ENCODE measurements at regions not wholly inside any gene's neighbourhood (a gene's known extent, or its start where the extent isn't known, plus 50 kb on each side); places are given as distances from the start of the nearest gene placed in this dataset.
"Not testable (repeated sequence)": the region's sequence is repeated elsewhere in the genome, so short reads cannot be mapped to it uniquely, and the experiment has no call there.

DNA sequence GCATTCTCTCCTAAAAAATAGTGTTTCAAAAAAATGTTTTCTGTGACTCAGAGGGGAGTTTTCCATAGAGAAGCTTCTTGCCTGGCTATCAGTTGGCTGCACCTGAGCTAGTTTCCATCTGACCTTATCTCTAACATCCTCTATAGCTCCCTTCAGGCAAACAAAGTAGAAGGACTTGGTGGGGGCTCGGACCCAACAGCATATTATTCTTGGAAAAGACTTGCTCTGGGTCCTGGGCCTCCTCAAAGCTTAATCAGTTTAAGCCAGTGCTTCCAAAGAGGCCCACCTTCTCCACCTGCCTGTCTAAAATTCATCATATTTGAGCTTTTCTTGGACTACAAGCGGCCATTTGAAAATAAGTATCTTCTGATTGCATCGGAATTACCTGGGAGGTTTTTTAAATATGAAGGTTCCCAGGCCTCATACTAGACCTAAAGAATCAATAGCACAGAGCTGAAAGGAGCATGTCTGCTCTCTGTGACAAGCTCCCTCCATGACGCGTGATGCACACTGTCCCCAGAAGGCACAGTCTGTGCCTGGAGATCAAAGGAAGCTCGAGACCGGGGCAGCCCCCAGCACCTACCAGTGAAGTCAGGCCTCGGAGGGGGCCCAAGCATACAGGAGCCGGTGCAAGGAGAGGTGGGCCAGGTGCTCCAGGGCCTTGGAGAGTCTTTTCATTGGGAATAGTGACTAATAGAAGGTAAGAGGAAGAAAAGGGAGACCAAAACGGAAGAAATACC, 80.6 kb upstream of the HIVEP1 start:
- Histone ChIP-seq H3K36me3 (ENCODE audit: control insufficient read depth in 2 of 2, extremely low read depth in 1 of 2, insufficient read depth in 2 of 2, low read length in 2 of 2) (no peaks in the 10 kb centered on the region), H3K9me3 (ENCODE audit: control insufficient read depth, low read depth, low read length) (no peaks in the 10 kb centered on the region), H3K4me3 (ENCODE audit: control insufficient read depth in 2 of 3, extremely low read depth in 1 of 3, insufficient read depth in 2 of 3, low read depth in 1 of 3, low read length in 3 of 3) (no peak overlapping the region), H3K9ac (ENCODE audit: control insufficient read depth, extremely low read depth, insufficient read depth, low read length) (no peak overlapping the region), H3K79me2 (ENCODE audit: control insufficient read depth, insufficient read depth, low read length) (no peaks in the 10 kb centered on the region), H3K4me2 (ENCODE audit: control insufficient read depth, extremely low read depth, insufficient read depth, low read depth, low read length) (no peak overlapping the region), H2AFZ (ENCODE audit: control insufficient read depth, low read length) (no peak overlapping the region), H3K4me1 (ENCODE audit: control insufficient read depth, extremely low read depth, insufficient read depth, low read length) (peaks cover 8% of the 10 kb centered on the region), H3K27me3 (ENCODE audit: control insufficient read depth, extremely low read depth, insufficient read depth, low read length) (no peaks in the 10 kb centered on the region), H3K9me1 (ENCODE audit: control insufficient read depth, extremely low read depth, insufficient read depth, low read length) (no peaks in the 10 kb centered on the region), H4K20me1 (ENCODE audit: control insufficient read depth, extremely low read depth, insufficient read depth, low read length) (no peaks in the 10 kb centered on the region), H3K27ac (ENCODE audit: control insufficient read depth, insufficient read depth, low read length) (no peak overlapping the region)
- dilution Hi-C loops (cut with MboI; ENCODE audit: extremely low pct_ligation_motif_present, low sequenced_read_pairs) = no loop called here
- no peak for DNase-seq (ENCODE audit: low read depth, low spot score)
- no peak for FAIRE-seq
- TF ChIP-seq EZH2 (IDR thresholded peaks at IDR 0.05; ENCODE audit: low read length) = no peak
- no peak for TF ChIP-seq CTCF (optimal IDR thresholded peaks at IDR 0.05 in 1 of 3, IDR thresholded peaks at IDR 0.05 in 1 of 3, conservative IDR thresholded peaks at IDR 0.05 in 1 of 3; ENCODE audit: extremely low read depth in 1 of 3, insufficient read depth in 2 of 3, low read length in 3 of 3)

GRCh38 chr6:11930834-11931233, 81.3 kb upstream of the HIVEP1 start:
- H3K4me2 ChIP-seq (ENCODE audit: control insufficient read depth, extremely low read depth, insufficient read depth, low read depth, low read length); H3K27me3 ChIP-seq (ENCODE audit: control insufficient read depth, extremely low read depth, insufficient read depth, low read length); H4K20me1 ChIP-seq (ENCODE audit: control insufficient read depth, extremely low read depth, insufficient read depth, low read length); dilution Hi-C loops (cut with MboI; ENCODE audit: extremely low pct_ligation_motif_present, low sequenced_read_pairs); FAIRE-seq; H3K36me3 ChIP-seq (ENCODE audit: control insufficient read depth in 2 of 2, extremely low read depth in 1 of 2, insufficient read depth in 2 of 2, low read length in 2 of 2); DNase-seq (ENCODE audit: low read depth, low spot score); H2AFZ ChIP-seq (ENCODE audit: control insufficient read depth, low read length); H3K9me1 ChIP-seq (ENCODE audit: control insufficient read depth, extremely low read depth, insufficient read depth, low read length); H3K9ac ChIP-seq (ENCODE audit: control insufficient read depth, extremely low read depth, insufficient read depth, low read length); H3K9me3 ChIP-seq (ENCODE audit: control insufficient read depth, low read depth, low read length); H3K79me2 ChIP-seq (ENCODE audit: control insufficient read depth, insufficient read depth, low read length); H3K27ac ChIP-seq (ENCODE audit: control insufficient read depth, insufficient read depth, low read length); H3K4me1 ChIP-seq (ENCODE audit: control insufficient read depth, extremely low read depth, insufficient read depth, low read length); H3K4me3 ChIP-seq (ENCODE audit: control insufficient read depth in 2 of 3, extremely low read depth in 1 of 3, insufficient read depth in 2 of 3, low read depth in 1 of 3, low read length in 3 of 3): not testable (repeated sequence)

GRCh38 chr6:11930240-11930639, 81.9 kb upstream of the HIVEP1 start:
- H3K27ac ChIP-seq (ENCODE audit: control insufficient read depth, insufficient read depth, low read length) = no peak overlapping the region
- DNase-seq (ENCODE audit: low read depth, low spot score) (no peak), FAIRE-seq (no peak)
- H3K9me3 ChIP-seq (ENCODE audit: control insufficient read depth, low read depth, low read length) = no peaks in the 10 kb centered on the region
- H3K9ac ChIP-seq (ENCODE audit: control insufficient read depth, extremely low read depth, insufficient read depth, low read length) = no peak overlapping the region
- dilution Hi-C loops (cut with MboI; ENCODE audit: extremely low pct_ligation_motif_present, low sequenced_read_pairs) = no loop called here
- H3K4me3 ChIP-seq (ENCODE audit: control insufficient read depth in 2 of 3, extremely low read depth in 1 of 3, insufficient read depth in 2 of 3, low read depth in 1 of 3, low read length in 3 of 3) = no peak overlapping the region
- H3K27me3 ChIP-seq (ENCODE audit: control insufficient read depth, extremely low read depth, insufficient read depth, low read length) = no peaks in the 10 kb centered on the region
- TF ChIP-seq CTCF (optimal IDR thresholded peaks at IDR 0.05 in 1 of 3, IDR thresholded peaks at IDR 0.05 in 1 of 3, conservative IDR thresholded peaks at IDR 0.05 in 1 of 3; ENCODE audit: extremely low read depth in 1 of 3, insufficient read depth in 2 of 3, low read length in 3 of 3) = no peak
- TF ChIP-seq EZH2 (IDR thresholded peaks at IDR 0.05; ENCODE audit: low read length) = no peak
- H2AFZ ChIP-seq (ENCODE audit: control insufficient read depth, low read length) = no peak overlapping the region
- no peaks in the 10 kb centered on the region for H3K36me3 ChIP-seq (ENCODE audit: control insufficient read depth in 2 of 2, extremely low read depth in 1 of 2, insufficient read depth in 2 of 2, low read length in 2 of 2)
- H3K4me2 ChIP-seq (ENCODE audit: control insufficient read depth, extremely low read depth, insufficient read depth, low read depth, low read length) = no peak overlapping the region
- H3K79me2 ChIP-seq (ENCODE audit: control insufficient read depth, insufficient read depth, low read length) = no peaks in the 10 kb centered on the region
- H4K20me1 ChIP-seq (ENCODE audit: control insufficient read depth, extremely low read depth, insufficient read depth, low read length) = no peaks in the 10 kb centered on the region
- no peaks in the 10 kb centered on the region for H3K9me1 ChIP-seq (ENCODE audit: control insufficient read depth, extremely low read depth, insufficient read depth, low read length)
- peaks cover 8% of the 10 kb centered on the region for H3K4me1 ChIP-seq (ENCODE audit: control insufficient read depth, extremely low read depth, insufficient read depth, low read length)
